CD8-positive, alpha-beta memory T cell (primary cell): ENCODE measurements at regions not wholly inside any gene's neighbourhood (a gene's known extent, or its start where the extent isn't known, plus 50 kb on each side); places are given as distances from the start of the nearest gene placed in this dataset.

Experiments used
- CTCF ChIA-PET: fragments of 350-600 bp; sonication (Branson Sonifier 250); formaldehyde crosslinking; loops from one replicate; lab custom pipeline; 2021; ENCODE audit warnings: antibody characterized with exemption; lab: Charles Lee
- POLR2A ChIA-PET: fragments of 350-600 bp; sonication (Branson Sonifier 250); formaldehyde crosslinking; loops from one replicate; lab custom pipeline; 2021; ENCODE audit warnings: antibody characterized with exemption; lab: Charles Lee
- DNase-seq, 5 donors: peaks; one replicate each; pipeline versions ENCODE4 v3.0.0 to v3.0.0-alpha.2; 2020 to 2022; ENCODE audit warnings: mixed read lengths in 1 of 5
- H3K27ac ChIP-seq: one replicate; pipeline ENCODE4 v1.7.0; 2013; ENCODE audit warnings: low read depth, mild to moderate bottlenecking, low read length, moderate library complexity
- H3K27me3 ChIP-seq: 2 replicates; pipeline ENCODE4 v1.7.0; 2013; ENCODE audit warnings: low read length, mild to moderate bottlenecking; ENCODE audit not compliant: insufficient read depth, poor library complexity, severe bottlenecking
- H3K36me3 ChIP-seq: 2 replicates; pipeline ENCODE4 v1.7.0; 2013; ENCODE audit warnings: mild to moderate bottlenecking, low read length, moderate library complexity; ENCODE audit not compliant: insufficient read depth
- H3K4me1 ChIP-seq: 2 replicates; pipeline ENCODE4 v1.7.0; 2013; ENCODE audit warnings: mild to moderate bottlenecking, low read length, moderate library complexity; ENCODE audit not compliant: insufficient read depth
- H3K4me3 ChIP-seq: 2 replicates; pipeline ENCODE4 v1.7.0; 2013; ENCODE audit warnings: mild to moderate bottlenecking, low read length
- H3K9me3 ChIP-seq: 2 replicates; pipeline ENCODE4 v1.7.0; 2013; ENCODE audit warnings: mild to moderate bottlenecking, low read length
- H3K27ac Mint-ChIP-seq, 8 donors: one replicate each; pipeline ENCODE4 v1.8.0; 2020 to 2021; ENCODE audit warnings: mixed read lengths in 8 of 8, mild to moderate bottlenecking in 6 of 8, inconsistent platforms in 3 of 8, moderate library complexity in 3 of 8
- H3K27me3 Mint-ChIP-seq, 2 donors: one replicate each; pipeline ENCODE4 v1.8.0; 2020 to 2021; ENCODE audit warnings: mixed read lengths in 2 of 2, mild to moderate bottlenecking in 1 of 2, moderate library complexity in 1 of 2
- H3K36me3 Mint-ChIP-seq, 3 donors: one replicate each; pipeline ENCODE4 v1.8.0; 2020 to 2021; ENCODE audit warnings: mixed read lengths in 3 of 3, inconsistent platforms in 1 of 3, mild to moderate bottlenecking in 1 of 3
- H3K4me1 Mint-ChIP-seq, 3 donors: one replicate each; pipeline ENCODE4 v1.8.0; 2020 to 2021; ENCODE audit warnings: mixed read lengths in 3 of 3, inconsistent platforms in 1 of 3, mild to moderate bottlenecking in 1 of 3
- H3K4me3 Mint-ChIP-seq, 7 donors: one replicate each; pipeline ENCODE4 v1.8.0; 2020 to 2021; ENCODE audit warnings: mixed read lengths in 7 of 7, mild to moderate bottlenecking in 6 of 7, moderate library complexity in 4 of 7, inconsistent platforms in 2 of 7
- H3K9me3 Mint-ChIP-seq, 5 donors: one replicate each; pipeline ENCODE4 v1.8.0; 2020 to 2022; ENCODE audit warnings: mixed read lengths in 5 of 5, mild to moderate bottlenecking in 3 of 5, moderate library complexity in 2 of 5, inconsistent platforms in 1 of 5

DNA sequence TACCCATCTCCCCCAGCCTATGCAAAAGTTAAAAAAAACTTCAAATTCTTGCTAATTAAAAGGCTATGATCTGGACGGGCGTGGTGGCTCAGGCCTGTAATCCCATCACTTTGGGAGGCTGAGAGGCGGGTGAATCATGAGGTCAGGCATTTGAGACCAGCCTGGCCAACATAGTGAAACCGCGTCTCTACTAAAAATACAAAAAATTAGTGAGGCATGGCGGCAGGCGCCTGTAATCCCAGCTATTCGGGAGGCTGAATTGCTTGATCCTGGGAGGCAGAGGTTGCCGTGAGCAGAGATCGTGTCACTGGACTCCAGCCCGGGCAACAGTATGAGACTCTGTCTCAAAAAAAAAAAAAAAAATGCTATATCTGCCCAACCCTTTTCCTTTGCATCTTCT, 925.4 kb downstream of the GALC start:
- no peak overlapping the region for H3K4me3 Mint-ChIP-seq
- ChIA-PET CTCF (no interaction called here), POLR2A (no interaction called here)

GRCh38 chr14:87067061-87067460, 925.9 kb downstream of the GALC start:
- Mint-ChIP-seq H3K4me1 (no peaks in the 10 kb centered on the region), H3K27me3 (no peaks in the 10 kb centered on the region), H3K9me3 (peaks cover 2 to 13% (median 8%) of the 10 kb centered on the region in 5 donors), H3K4me3 (no peak overlapping the region), H3K36me3 (no peaks in the 10 kb centered on the region), H3K27ac (no peak overlapping the region)
- no peaks in the 10 kb centered on the region for H3K36me3 ChIP-seq
- ChIA-PET CTCF (no interaction called here), POLR2A (no interaction called here)
- no peaks in the 10 kb centered on the region for H3K9me3 ChIP-seq
- H3K27me3 ChIP-seq, result no peaks in the 10 kb centered on the region
- no peaks in the 10 kb centered on the region for H3K4me1 ChIP-seq
- no peak for DNase-seq
- no peak overlapping the region for H3K27ac ChIP-seq
- H3K4me3 ChIP-seq, result no peak overlapping the region

More for the DNA sequence above, 925.4 kb downstream of the GALC start:
- no peaks in the 10 kb centered on the region for H3K27me3 ChIP-seq
- H3K9me3 ChIP-seq, result no peaks in the 10 kb centered on the region
- no peaks in the 10 kb centered on the region for H3K4me1 Mint-ChIP-seq
- no peak for DNase-seq
- no peaks in the 10 kb centered on the region for H3K27me3 Mint-ChIP-seq
- no peaks in the 10 kb centered on the region for H3K4me1 ChIP-seq
- no peak overlapping the region for H3K27ac Mint-ChIP-seq
- no peaks in the 10 kb centered on the region for H3K36me3 Mint-ChIP-seq
- no peak overlapping the region for H3K27ac ChIP-seq
- no peaks in the 10 kb centered on the region for H3K36me3 ChIP-seq
- peaks cover 2 to 13% (median 8%) of the 10 kb centered on the region in 5 donors for H3K9me3 Mint-ChIP-seq
- H3K4me3 ChIP-seq, result no peak overlapping the region

GRCh38 chr14:87066221-87066817, 926.7 kb downstream of the GALC start:
- H3K36me3 Mint-ChIP-seq, result no peaks in the 10 kb centered on the region
- POLR2A ChIA-PET, result no interaction called here
- Histone ChIP-seq H3K9me3 (no peaks in the 10 kb centered on the region), H3K4me1 (no peaks in the 10 kb centered on the region), H3K4me3 (no peak overlapping the region), H3K36me3 (no peaks in the 10 kb centered on the region), H3K27me3 (no peaks in the 10 kb centered on the region), H3K27ac (no peak overlapping the region)
- CTCF ChIA-PET, result no interaction called here
- no peaks in the 10 kb centered on the region for H3K4me1 Mint-ChIP-seq
- H3K4me3 Mint-ChIP-seq, result no peak overlapping the region
- H3K27ac Mint-ChIP-seq, result no peak overlapping the region
- no peak for DNase-seq
- no peaks in the 10 kb centered on the region for H3K27me3 Mint-ChIP-seq
- peaks cover 2 to 11% (median 8%) of the 10 kb centered on the region in 5 donors for H3K9me3 Mint-ChIP-seq

DNA sequence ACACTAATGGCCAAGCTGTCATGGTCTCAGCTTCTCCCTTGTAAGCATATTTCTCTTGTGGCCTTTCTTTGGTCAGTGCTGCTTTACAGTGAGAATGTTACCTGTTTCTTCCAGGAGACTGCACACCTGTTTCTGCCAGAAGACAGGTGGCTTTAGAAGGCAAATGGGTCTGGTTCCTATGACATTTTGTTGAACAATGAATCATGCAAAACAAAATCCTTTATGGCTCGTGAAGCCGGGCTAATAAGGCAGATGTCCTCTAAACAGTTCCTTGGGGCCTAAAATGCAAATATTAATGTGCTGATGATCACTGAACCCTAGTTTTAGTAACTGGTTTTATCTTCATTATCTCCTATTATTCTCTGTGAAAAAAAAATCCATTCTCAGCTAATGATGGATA, 927.6 kb downstream of the GALC start:
- no peak overlapping the region for H3K4me3 ChIP-seq
- POLR2A ChIA-PET, result no interaction called here
- Mint-ChIP-seq H3K4me3 (no peak overlapping the region), H3K27me3 (no peaks in the 10 kb centered on the region), H3K27ac (no peak overlapping the region), H3K36me3 (no peaks in the 10 kb centered on the region), H3K4me1 (no peaks in the 10 kb centered on the region), H3K9me3 (peaks cover 1 to 15% (median 5%) of the 10 kb centered on the region in 5 donors)
- no peaks in the 10 kb centered on the region for H3K36me3 ChIP-seq
- H3K27me3 ChIP-seq, result no peaks in the 10 kb centered on the region
- DNase-seq, result no peak
- H3K9me3 ChIP-seq, result no peaks in the 10 kb centered on the region
- no peaks in the 10 kb centered on the region for H3K4me1 ChIP-seq
- CTCF ChIA-PET, result no interaction called here
- H3K27ac ChIP-seq, result no peak overlapping the region

DNA sequence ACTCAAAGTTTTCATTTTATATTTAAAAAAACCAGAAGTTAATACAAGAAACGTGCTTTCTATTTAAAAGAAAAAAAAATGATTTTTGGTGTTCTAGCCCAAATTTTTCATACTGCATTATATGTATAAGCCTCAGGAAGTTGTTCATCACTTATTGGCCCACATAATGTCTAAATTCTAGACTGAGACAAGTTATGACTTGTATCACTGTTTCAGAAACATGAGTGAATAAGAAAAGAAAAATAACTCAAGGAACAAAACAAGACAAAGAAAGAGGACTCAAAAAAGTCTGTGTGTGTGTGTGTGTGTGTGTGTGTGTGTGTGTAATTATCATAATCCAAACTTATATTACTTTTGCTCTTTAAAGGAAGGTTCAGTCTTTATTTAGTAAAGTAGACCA, 929.8 kb downstream of the GALC start:
- Histone ChIP-seq H3K4me1 (no peaks in the 10 kb centered on the region), H3K36me3 (no peaks in the 10 kb centered on the region), H3K27me3 (no peaks in the 10 kb centered on the region), H3K9me3 (no peaks in the 10 kb centered on the region), H3K27ac (no peak overlapping the region), H3K4me3 (no peak overlapping the region)
- DNase-seq, result no peak
- ChIA-PET POLR2A (no interaction called here), CTCF (no interaction called here)
- Mint-ChIP-seq H3K4me3 (no peak overlapping the region), H3K4me1 (no peaks in the 10 kb centered on the region), H3K27ac (no peak overlapping the region), H3K9me3 (peaks cover 0 to 16% (median 5%) of the 10 kb centered on the region in 5 donors), H3K36me3 (no peaks in the 10 kb centered on the region), H3K27me3 (no peaks in the 10 kb centered on the region)

- no peak overlapping the region for H3K27ac Mint-ChIP-seq
- no peaks in the 10 kb centered on the region for H3K27me3 Mint-ChIP-seq
- no peaks in the 10 kb centered on the region for H3K36me3 Mint-ChIP-seq
These were observed 932.6 kb downstream of the GALC start for GRCh38 chr14:87060405-87060804.

GRCh38 chr14:87059060-87059839, 933.7 kb downstream of the GALC start:
- Mint-ChIP-seq H3K4me3 (no peak overlapping the region), H3K27me3 (no peaks in the 10 kb centered on the region), H3K4me1 (no peaks in the 10 kb centered on the region), H3K36me3 (no peaks in the 10 kb centered on the region), H3K27ac (no peak overlapping the region), H3K9me3 (peaks cover 0 to 23% (median 10%) of the 10 kb centered on the region in 5 donors)
- Histone ChIP-seq H3K9me3 (no peaks in the 10 kb centered on the region), H3K36me3 (no peaks in the 10 kb centered on the region), H3K4me3 (no peak overlapping the region), H3K27me3 (no peaks in the 10 kb centered on the region), H3K27ac (no peak overlapping the region), H3K4me1 (no peaks in the 10 kb centered on the region)
- DNase-seq, result no peak
- CTCF ChIA-PET, result no interaction called here
- POLR2A ChIA-PET, result no interaction called here

More at GRCh38 chr14:87060405-87060804, 932.6 kb downstream of the GALC start:
- Histone ChIP-seq H3K4me3 (no peak overlapping the region), H3K27ac (no peak overlapping the region), H3K9me3 (no peaks in the 10 kb centered on the region), H3K27me3 (no peaks in the 10 kb centered on the region), H3K4me1 (no peaks in the 10 kb centered on the region), H3K36me3 (no peaks in the 10 kb centered on the region)
- Mint-ChIP-seq H3K4me3 (no peak overlapping the region), H3K4me1 (no peaks in the 10 kb centered on the region), H3K9me3 (peaks cover 0 to 17% (median 7%) of the 10 kb centered on the region in 5 donors)
- ChIA-PET CTCF (no interaction called here), POLR2A (no interaction called here)
- DNase-seq, result no peak

- Histone ChIP-seq H3K27ac (no peak overlapping the region), H3K27me3 (no peaks in the 10 kb centered on the region), H3K9me3 (no peaks in the 10 kb centered on the region), H3K36me3 (no peaks in the 10 kb centered on the region), H3K4me1 (no peaks in the 10 kb centered on the region), H3K4me3 (no peak overlapping the region)
- Mint-ChIP-seq H3K4me1 (no peaks in the 10 kb centered on the region), H3K36me3 (no peaks in the 10 kb centered on the region), H3K27ac (no peak overlapping the region), H3K9me3 (peaks cover 0 to 11% (median 7%) of the 10 kb centered on the region in 5 donors), H3K27me3 (no peaks in the 10 kb centered on the region), H3K4me3 (no peak overlapping the region)
- no peak for DNase-seq
- ChIA-PET CTCF (no interaction called here), POLR2A (no interaction called here)
These were observed 938.0 kb downstream of the GALC start for GRCh38 chr14:87055007-87055406.
